ENCODE measurements at regions not wholly inside any gene's neighbourhood (a gene's known extent, or its start where the extent isn't known, plus 50 kb on each side); places are given as distances from the start of the nearest gene placed in this dataset.
"Not testable (repeated sequence)": the region's sequence is repeated elsewhere in the genome, so short reads cannot be mapped to it uniquely, and the experiment has no call there.

- Histone ChIP-seq H3K27me3 (ENCODE audit: insufficient read depth, poor library complexity, severe bottlenecking) (no peaks in the 10 kb centered on the region), H3K4me3 (replicated peaks; ENCODE audit: insufficient read depth, low read length) (no peak overlapping the region), H3K27ac (replicated peaks) (no peak overlapping the region)
- TF ChIP-seq GABPA (IDR thresholded peaks at IDR 0.05; ENCODE audit: low read depth): no peak
- TF ChIP-seq CTCF (IDR thresholded peaks at IDR 0.05; ENCODE audit: insufficient read depth, low read length): no peak
- no peak for TF ChIP-seq REST (IDR thresholded peaks at IDR 0.05; ENCODE audit: insufficient replicate concordance, low read depth)
- no peak for TF ChIP-seq POLR2AphosphoS5 (IDR thresholded peaks at IDR 0.05; ENCODE audit: low read depth)
- no peak for TF ChIP-seq SPI1 (IDR thresholded peaks at IDR 0.05; ENCODE audit: borderline replicate concordance, low read depth)
- DNase-seq (ENCODE audit: low read depth in 1 of 2, low spot score in 1 of 2): no peak
These were observed 72.6 kb upstream of the PPARGC1A start for GRCh38 chr4:23962462-23962861.

GRCh38 chr4:23961395-23961794, 71.5 kb upstream of the PPARGC1A start:
- not testable (repeated sequence) for DNase-seq (ENCODE audit: low read depth in 1 of 2, low spot score in 1 of 2); H3K27ac ChIP-seq (replicated peaks); H3K27me3 ChIP-seq (ENCODE audit: insufficient read depth, poor library complexity, severe bottlenecking); H3K4me3 ChIP-seq (replicated peaks; ENCODE audit: insufficient read depth, low read length)

- Histone ChIP-seq H3K4me3 (replicated peaks; ENCODE audit: insufficient read depth, low read length) (no peak overlapping the region), H3K27me3 (ENCODE audit: insufficient read depth, poor library complexity, severe bottlenecking) (no peaks in the 10 kb centered on the region), H3K27ac (replicated peaks) (no peak overlapping the region)
- TF ChIP-seq POLR2AphosphoS5 (IDR thresholded peaks at IDR 0.05; ENCODE audit: low read depth) (no peak), SPI1 (IDR thresholded peaks at IDR 0.05; ENCODE audit: borderline replicate concordance, low read depth) (no peak), REST (IDR thresholded peaks at IDR 0.05; ENCODE audit: insufficient replicate concordance, low read depth) (no peak), CTCF (IDR thresholded peaks at IDR 0.05; ENCODE audit: insufficient read depth, low read length) (no peak), GABPA (IDR thresholded peaks at IDR 0.05; ENCODE audit: low read depth) (no peak)
- DNase-seq (ENCODE audit: low read depth in 1 of 2, low spot score in 1 of 2): no peak
These were observed 69.7 kb upstream of the PPARGC1A start for GRCh38 chr4:23959396-23960148.

GRCh38 chr4:23958749-23959148, 68.9 kb upstream of the PPARGC1A start:
- TF ChIP-seq POLR2AphosphoS5 (IDR thresholded peaks at IDR 0.05; ENCODE audit: low read depth): no peak
- no peak for TF ChIP-seq GABPA (IDR thresholded peaks at IDR 0.05; ENCODE audit: low read depth)
- TF ChIP-seq REST (IDR thresholded peaks at IDR 0.05; ENCODE audit: insufficient replicate concordance, low read depth): no peak
- no peak for TF ChIP-seq CTCF (IDR thresholded peaks at IDR 0.05; ENCODE audit: insufficient read depth, low read length)
- no peak for TF ChIP-seq SPI1 (IDR thresholded peaks at IDR 0.05; ENCODE audit: borderline replicate concordance, low read depth)
- no peak for DNase-seq (ENCODE audit: low read depth in 1 of 2, low spot score in 1 of 2)
- H3K27me3 ChIP-seq (ENCODE audit: insufficient read depth, poor library complexity, severe bottlenecking): no peaks in the 10 kb centered on the region

More at GRCh38 chr4:23958749-23959148, 68.9 kb upstream of the PPARGC1A start:
- Histone ChIP-seq H3K4me3 (replicated peaks; ENCODE audit: insufficient read depth, low read length) (no peak overlapping the region), H3K27ac (replicated peaks) (no peak overlapping the region)

Measured in HL-60 (cell line).